M059J (cell line): ENCODE measurements at regions not wholly inside any gene's neighbourhood (a gene's known extent, or its start where the extent isn't known, plus 50 kb on each side); places are given as distances from the start of the nearest gene placed in this dataset.

Source experiments
- DNase-seq: peaks from one replicate; pipeline ENCODE4 v3.0.0-alpha.2; 2012; ENCODE audit warnings: low read depth

DNA sequence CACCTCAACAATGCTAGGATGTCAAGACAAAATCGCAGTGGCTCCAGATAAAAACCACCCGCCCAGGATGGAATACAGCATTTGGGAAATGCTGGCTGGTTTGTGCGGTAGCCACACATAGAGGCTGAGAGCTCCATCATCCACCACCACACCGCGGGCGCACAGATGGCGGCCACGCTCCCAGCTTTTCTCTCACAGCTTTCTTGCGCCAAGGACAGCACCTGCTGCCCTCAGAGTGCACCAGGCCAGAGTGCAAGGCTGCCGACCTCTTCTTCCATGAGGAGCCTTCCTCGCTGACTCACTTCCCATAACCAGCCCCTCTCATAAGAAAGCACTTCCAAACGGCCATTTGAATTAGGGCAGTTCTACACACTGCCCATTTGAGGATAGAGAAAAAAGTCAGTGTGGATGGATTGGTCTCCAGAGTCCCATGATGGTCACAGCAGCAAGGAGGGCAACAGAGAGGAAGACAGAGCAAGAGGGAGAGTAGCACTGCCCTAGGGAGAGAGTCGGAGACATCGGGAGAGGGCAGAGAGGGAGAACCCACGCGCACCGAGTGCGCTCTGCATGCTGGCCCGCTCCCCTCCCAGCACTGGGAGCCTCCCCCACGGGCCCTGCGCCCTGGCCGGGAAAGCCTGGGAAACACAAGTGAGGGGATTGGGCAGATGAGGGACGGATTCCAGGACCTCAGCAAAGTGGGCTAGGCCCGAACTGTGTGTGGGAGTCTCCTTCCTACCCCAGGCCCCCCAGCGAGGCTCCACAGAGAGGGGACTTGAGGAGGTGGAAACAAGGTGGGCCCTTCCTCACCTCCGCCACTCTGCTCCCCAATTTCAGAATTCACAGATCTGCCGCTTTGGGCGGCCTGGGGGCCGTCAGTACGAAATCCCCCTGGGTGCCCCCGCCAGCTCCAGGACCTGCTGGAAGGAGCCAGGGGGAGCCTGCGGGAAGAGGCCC, 156.9 kb downstream of the USP12 start:
- no peak for DNase-seq

DNA sequence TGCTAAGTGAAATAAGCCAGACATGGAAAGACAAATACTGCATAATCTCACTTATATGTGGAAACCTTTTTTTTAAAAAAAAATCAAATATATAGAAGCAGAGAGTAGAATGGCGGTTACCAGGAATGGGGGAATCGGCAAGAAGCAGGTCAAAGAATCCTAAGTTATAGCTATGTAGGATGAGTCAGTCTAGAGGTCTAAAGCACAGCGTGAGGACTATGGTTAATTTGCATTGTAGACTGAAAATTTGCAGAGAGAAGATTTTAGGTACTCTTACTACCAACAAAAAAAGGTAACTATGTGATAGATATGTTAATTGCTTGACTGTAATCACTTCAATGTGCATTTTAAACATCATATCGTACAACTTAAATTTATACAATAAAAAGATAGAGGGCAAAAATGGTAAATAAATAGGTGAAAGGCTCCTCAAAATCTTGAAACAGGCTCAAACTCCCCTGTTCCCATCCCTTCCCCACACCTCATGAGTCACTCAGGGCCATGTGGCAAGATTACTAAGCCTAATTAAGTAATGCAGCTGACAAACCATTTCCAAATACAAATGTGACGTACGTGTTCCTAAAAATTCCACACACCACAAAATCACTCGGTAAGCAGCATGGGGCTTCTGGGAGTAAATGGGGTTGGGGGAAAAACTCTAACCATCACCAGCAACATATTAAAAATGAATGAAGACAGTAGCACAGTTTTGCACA, 159.0 kb downstream of the USP12 start:
- DNase-seq = peak; percentile 90

- no peak for DNase-seq
Observed at GRCh38 chr13:27011661-27012060, 159.9 kb downstream of the USP12 start.

- no peak for DNase-seq
Observed at GRCh38 chr13:27008733-27009132, 162.9 kb downstream of the USP12 start.

- DNase-seq = no peak
Observed at GRCh38 chr13:27007166-27007565, 164.4 kb downstream of the USP12 start.

- DNase-seq = no peak
Observed at GRCh38 chr13:27006519-27007161, 165.0 kb downstream of the USP12 start.

DNA sequence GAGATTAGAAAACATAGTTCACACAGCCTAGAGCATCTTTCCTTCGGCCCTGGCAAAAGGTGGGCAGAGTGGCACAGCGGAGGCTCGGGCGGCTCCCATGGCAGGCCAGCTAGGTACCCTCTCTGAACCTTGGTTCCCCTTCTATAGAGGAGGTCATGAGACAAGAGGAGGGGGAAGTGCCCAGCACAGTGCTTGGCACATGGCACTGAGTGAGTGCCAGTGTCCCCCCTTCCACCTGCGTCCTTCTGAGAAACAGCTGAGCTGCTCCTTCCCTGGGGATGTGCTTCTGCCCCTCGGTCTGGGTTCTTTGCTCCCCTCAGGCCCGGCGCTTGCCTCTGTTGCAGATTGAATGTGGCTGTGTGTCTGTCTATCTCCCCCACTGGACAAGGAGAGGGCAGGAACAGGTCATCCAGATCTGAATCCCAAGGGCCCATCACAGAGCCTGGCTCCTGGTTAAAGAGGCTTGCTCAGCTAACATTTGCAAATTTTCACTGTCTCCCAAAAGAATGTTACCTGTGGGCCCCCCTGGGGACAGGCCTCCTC, 165.6 kb downstream of the USP12 start:
- DNase-seq = no peak

DNA sequence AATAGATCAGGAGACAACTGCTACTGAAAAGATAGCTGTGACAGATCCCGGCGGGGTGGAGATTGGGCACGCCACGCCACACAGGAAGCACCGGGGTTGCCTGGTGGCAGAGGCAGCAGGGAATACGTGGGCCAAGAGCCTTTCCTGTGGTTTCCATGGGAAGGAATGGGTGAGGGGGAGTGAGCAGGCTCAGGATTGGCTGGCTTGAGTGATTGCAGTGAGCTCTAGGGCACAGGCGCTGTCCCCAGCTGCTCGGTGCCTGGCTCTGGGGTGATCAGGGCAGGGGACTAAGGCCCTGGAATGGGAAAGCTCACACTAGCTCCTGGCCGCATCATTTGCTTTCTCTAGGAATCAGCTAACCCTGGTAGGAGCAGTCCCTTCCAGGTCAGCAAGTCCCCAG, 166.1 kb downstream of the USP12 start:
- DNase-seq = no peak

DNA sequence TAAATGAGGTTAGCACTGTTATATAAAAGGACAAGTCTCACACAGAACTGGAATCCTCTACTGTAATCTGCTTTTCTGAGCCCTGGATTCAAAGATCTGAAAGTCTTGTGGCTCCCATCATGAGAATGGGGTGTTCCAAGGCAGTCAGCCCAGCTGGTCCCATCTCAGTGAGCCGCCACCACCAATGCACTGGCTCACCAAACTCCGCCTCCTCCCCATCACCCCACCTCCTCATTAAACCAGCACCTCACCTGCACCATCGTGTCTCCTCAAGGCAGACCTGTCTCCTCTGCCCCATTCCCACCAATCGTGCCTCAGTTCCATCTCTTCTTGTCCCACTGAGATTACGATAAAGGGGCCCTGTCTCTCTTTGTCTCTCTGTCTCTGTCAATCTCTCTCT, 166.7 kb downstream of the USP12 start:
- DNase-seq = no peak

DNA sequence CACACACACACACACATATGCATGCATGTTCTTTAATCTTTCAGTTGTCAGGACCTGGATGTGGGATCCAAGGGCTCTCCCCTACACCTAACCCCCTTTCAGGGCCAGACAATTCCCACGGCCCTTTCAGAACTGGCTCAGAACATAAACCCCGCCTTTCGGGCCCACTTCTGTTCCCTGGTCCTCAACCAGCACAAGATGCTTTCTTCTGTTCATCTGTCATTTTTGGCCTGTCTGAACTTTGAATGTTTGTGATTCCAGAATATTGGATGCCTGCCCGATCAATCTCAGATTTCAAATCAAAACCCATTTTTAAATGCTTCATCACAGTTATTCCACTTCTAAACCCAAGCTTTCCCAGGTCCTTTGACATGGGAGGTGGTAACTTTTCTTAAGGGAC, 167.3 kb downstream of the USP12 start:
- DNase-seq = no peak

DNA sequence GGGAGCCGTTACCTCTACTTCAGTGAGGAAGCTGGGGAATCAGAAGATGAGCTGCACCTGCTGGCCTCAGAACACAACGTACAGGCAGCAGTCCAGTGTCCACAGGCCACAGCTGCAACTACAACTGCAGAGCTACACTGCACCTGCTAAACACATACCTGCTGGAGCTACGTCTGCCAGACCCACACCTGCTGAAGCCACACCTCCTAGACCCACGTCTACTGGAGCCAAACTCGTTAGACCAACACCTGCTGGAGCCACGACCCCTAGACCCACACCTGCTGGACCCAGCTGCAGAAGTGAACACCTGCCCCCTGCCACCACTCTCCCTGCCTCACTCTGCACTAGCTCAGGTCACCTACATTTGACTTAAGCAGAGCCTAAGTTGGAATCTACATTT, 169.9 kb downstream of the USP12 start:
- DNase-seq = no peak

DNA sequence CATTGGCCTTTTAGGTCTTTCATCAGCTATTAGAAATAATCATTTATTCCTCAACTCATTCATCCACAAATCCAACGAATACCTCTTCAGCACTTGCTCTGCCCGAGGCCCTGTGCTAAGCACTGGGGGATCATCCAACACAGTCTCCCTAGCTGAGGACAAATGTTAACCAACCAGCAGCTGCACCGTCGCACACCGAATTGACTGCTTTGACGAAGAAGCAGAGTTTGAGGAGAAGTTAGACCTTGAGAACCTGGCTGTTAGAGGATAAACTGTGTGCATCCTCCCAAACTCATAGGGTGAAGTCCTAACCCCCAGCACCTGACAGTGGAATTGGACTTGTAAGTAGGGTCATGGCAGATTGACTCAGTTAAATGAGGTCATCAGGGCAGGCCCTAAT, 170.9 kb downstream of the USP12 start:
- no peak for DNase-seq

DNA sequence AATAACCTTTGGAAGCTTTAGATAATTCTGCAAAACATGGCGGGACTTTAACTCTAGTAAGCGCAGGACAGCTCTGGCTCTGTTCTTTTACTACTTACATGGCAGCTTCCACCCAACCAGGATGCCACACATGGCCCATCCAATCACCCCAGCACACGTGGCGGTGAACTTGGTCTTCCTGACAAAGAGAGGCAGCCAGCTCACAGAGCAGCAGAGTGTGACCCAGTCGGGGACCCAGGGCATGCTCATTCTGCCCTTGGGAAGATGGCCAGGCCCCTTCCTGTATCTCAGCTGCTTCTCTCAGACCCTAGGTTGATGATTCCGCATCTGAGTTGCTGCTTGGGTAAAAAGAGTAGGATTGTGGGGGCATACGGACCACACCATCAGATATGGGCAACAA, 172.1 kb downstream of the USP12 start:
- DNase-seq = no peak

GRCh38 chr13:26998292-26998691, 173.3 kb downstream of the USP12 start:
- DNase-seq = no peak

DNA sequence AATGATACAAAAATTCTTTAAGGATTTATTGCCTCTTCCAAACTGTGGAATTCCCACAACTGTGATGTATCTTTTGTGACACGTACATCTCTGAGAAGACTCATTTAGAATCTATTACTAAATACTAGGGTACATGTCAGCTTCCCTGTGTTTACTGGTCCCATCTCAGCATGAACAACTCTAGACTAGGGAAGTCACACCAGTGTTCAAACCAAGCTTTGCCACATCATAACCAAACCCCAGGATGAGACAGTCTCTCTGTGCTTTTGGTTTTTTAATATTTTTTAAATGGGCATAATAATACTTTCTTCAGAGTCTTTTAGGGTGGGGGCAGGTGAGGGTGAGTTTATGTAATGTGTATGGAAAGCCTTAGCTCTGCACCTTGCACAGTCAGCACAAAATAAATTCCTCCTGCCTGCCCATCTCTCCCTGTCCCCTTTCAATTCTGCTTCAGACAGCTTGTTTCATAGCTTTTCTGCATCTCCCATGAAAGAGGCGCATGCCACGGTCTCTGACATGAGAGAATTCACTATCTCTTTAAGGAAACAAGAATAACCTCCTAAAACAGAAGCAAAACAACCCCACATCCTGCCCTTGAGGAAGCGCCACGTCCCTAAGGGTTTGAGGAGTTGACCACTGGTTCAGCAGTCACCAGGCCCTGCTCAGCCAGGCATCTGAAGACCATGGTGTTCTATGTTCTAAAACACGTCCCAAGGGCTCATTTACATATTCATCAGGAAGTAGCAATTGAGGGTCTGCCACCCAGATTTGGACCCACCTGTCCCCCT, 174.5 kb downstream of the USP12 start:
- DNase-seq = no peak

DNA sequence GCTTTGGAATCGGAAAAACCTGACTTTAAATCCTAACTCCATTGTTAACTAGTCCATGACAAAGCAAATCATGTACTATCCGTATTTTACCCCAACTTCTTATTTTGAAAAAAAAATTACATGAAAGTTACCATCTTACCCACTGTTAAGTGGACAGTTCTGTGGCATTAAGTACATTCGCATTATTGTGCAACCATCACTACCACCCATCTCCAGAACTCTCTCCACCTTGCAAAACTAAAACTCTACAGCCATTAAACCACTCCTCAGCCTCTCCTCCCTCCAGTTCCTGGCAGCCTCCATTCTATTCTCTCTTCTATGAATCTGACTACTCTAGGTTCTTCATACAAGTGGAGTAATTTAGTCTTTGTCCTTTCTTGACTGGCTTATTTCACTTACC, 176.5 kb downstream of the USP12 start:
- no peak for DNase-seq

DNA sequence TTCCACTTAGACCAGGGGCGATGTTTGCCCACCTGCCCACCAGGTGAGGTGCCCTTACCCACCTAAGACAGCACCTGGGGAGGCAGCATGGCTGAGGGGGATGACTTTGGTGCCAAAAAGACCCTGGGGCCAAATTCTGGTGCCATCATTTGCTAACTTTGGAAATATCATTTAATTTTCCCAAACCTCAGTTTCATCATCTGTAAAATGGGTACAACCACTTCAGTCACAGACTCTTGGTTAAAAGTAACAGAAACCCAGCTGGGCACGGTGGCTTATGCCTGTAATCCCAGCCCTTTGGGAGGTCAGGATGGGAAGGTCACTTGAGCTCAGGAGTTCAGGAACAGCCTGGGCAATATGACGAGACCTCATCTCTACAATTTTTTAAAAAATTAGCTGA, 177.8 kb downstream of the USP12 start:
- DNase-seq = no peak

- DNase-seq = no peak
Observed at GRCh38 chr13:26992951-26993719, 178.5 kb downstream of the USP12 start.

GRCh38 chr13:26991508-26992181, 180.0 kb downstream of the USP12 start:
- DNase-seq = peak; percentile 60
